SH-SY5Y (cell line): ENCODE measurements at regions not wholly inside any gene's neighbourhood (a gene's known extent, or its start where the extent isn't known, plus 50 kb on each side); places are given as distances from the start of the nearest gene placed in this dataset.

ENCODE experiments used
- GATA2 ChIP-seq: IDR thresholded peaks from 2 replicates; pipeline ENCODE4 v1.6.1; 2011; ENCODE audit warnings: mild to moderate bottlenecking, low read depth, low read length
- GATA3 ChIP-seq: IDR thresholded peaks from 2 replicates; pipeline ENCODE4 v1.6.1; 2011; ENCODE audit warnings: low read depth, mild to moderate bottlenecking, low read length, moderate library complexity

GRCh38 chr4:163603257-163603656, 108.8 kb downstream of the TMA16 start:
- no peak for TF ChIP-seq GATA3
- TF ChIP-seq GATA2 = no peak
